ENCODE measurements at regions not wholly inside any gene's neighbourhood (a gene's known extent, or its start where the extent isn't known, plus 50 kb on each side); places are given as distances from the start of the nearest gene placed in this dataset.

DNA sequence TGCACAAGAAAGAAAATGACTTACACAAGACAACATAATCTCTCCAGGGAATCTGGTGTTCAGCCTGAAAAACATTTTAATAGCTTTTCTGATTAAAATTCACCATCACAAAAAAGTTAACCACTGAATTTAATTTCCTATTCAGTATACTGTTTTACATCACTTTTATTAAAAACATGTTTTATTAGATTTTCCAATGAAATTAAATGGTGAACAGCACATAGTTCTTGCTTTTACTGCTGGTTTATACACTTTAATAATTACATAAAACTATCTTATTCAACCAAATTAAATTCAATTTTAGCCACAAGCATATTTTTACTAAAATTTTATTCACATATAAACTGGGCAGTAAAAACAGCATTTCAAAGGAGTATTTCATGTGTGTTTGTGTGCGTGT, 138.3 kb downstream of the NOL4 start:
- TF ChIP-seq, protein P1, sequence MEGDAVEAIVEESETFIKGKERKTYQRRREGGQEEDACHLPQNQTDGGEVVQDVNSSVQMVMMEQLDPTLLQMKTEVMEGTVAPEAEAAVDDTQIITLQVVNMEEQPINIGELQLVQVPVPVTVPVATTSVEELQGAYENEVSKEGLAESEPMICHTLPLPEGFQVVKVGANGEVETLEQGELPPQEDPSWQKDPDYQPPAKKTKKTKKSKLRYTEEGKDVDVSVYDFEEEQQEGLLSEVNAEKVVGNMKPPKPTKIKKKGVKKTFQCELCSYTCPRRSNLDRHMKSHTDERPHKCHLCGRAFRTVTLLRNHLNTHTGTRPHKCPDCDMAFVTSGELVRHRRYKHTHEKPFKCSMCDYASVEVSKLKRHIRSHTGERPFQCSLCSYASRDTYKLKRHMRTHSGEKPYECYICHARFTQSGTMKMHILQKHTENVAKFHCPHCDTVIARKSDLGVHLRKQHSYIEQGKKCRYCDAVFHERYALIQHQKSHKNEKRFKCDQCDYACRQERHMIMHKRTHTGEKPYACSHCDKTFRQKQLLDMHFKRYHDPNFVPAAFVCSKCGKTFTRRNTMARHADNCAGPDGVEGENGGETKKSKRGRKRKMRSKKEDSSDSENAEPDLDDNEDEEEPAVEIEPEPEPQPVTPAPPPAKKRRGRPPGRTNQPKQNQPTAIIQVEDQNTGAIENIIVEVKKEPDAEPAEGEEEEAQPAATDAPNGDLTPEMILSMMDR (IDR thresholded peaks at IDR 0.05): no peak
- TF ChIP-seq TCF7L2 (IDR thresholded peaks at IDR 0.05; ENCODE audit: low read depth, low read length): no peak
